H1 (cell line): ENCODE measurements at regions not wholly inside any gene's neighbourhood (a gene's known extent, or its start where the extent isn't known, plus 50 kb on each side); places are given as distances from the start of the nearest gene placed in this dataset.

Experiments
- CTCF ChIA-PET: fragments of 300-600 bp; sonication (Branson Sonifier 250); formaldehyde crosslinking; loops from one replicate; lab custom pipeline; 2021; ENCODE audit not compliant: partially characterized antibody; lab: Charles Lee
- POLR2A ChIA-PET: fragments of 300-600 bp; sonication (Branson Sonifier 250); formaldehyde crosslinking; loops from one replicate; lab custom pipeline; 2021; ENCODE audit warnings: inconsistent platforms; ENCODE audit not compliant: partially characterized antibody; lab: Charles Lee
- DNase-seq, 2 experiments: peaks; one replicate each; pipeline versions ENCODE4 v3.0.0 to v3.0.0-alpha.2; 2010 to 2022; ENCODE audit warnings: low spot score in 2 of 2, low read depth in 1 of 2, mixed read lengths in 1 of 2
- FAIRE-seq: peaks from 2 replicates; lab custom pipeline; 2011; peaks lifted over from hg19 to GRCh38; lab: Jason Lieb, UNC
- H2AFZ ChIP-seq: 2 replicates; pipeline ENCODE4 v1.8.1; 2012; ENCODE audit warnings: low read length, inconsistent platforms
- H2AK5ac ChIP-seq: 2 replicates; pipeline ENCODE4 v1.6.1; 2013; ENCODE audit warnings: low read depth, low read length
- H2BK120ac ChIP-seq: replicated peaks from 2 replicates; pipeline ENCODE3; 2013; ENCODE audit warnings: low read depth, low read length, inconsistent platforms
- H2BK12ac ChIP-seq: 2 replicates; pipeline ENCODE4 v1.6.1; 2013; ENCODE audit warnings: low read depth, low read length
- H2BK15ac ChIP-seq: 2 replicates; pipeline ENCODE4 v1.6.1; 2013; ENCODE audit warnings: low read length
- H2BK20ac ChIP-seq: 2 replicates; pipeline ENCODE4 v1.6.1; 2013; ENCODE audit warnings: low read length
- H2BK5ac ChIP-seq: 2 replicates; pipeline ENCODE4 v1.6.1; 2013; ENCODE audit warnings: low read depth, low read length
- H3K14ac ChIP-seq: 2 replicates; pipeline ENCODE4 v1.6.1; 2013; ENCODE audit warnings: inconsistent platforms; ENCODE audit not compliant: insufficient read length
- H3K18ac ChIP-seq: 2 replicates; pipeline ENCODE4 v1.6.1; 2013; ENCODE audit warnings: low read length; ENCODE audit errors: extremely low read depth
- H3K23ac ChIP-seq: 2 replicates; pipeline ENCODE4 v1.6.1; 2013; ENCODE audit warnings: inconsistent platforms; ENCODE audit not compliant: insufficient read length
- H3K23me2 ChIP-seq: 2 replicates; pipeline ENCODE4 v1.6.1; 2013; ENCODE audit warnings: low read depth, low read length
- H3K27ac ChIP-seq: 2 replicates; pipeline ENCODE4 v1.6.1; 2011; ENCODE audit warnings: low read depth, low read length, inconsistent platforms
- H3K27me3 ChIP-seq, 4 experiments: replicated peaks in 1 of 4; 1 replicate in 1 of 4; 2 replicates in 3 of 4; pipeline versions ENCODE4 v1.6.1 to v1.8.1; 2011 to 2013; ENCODE audit warnings: low read length in 3 of 4, mild to moderate bottlenecking in 3 of 4, inconsistent platforms in 2 of 4, mixed read lengths in 2 of 4, moderate library complexity in 1 of 4; ENCODE audit not compliant: control insufficient read depth in 3 of 4, insufficient read depth in 3 of 4; ENCODE audit errors: extremely low read depth in 1 of 4
- H3K36me3 ChIP-seq, 4 experiments: 2 replicates each; pipeline versions ENCODE4 v1.6.1 to v1.8.1; 2011 to 2013; ENCODE audit warnings: mild to moderate bottlenecking in 4 of 4, low read length in 3 of 4, moderate library complexity in 2 of 4, control low read depth in 1 of 4, inconsistent platforms in 1 of 4; ENCODE audit not compliant: insufficient read depth in 4 of 4, control insufficient read depth in 2 of 4
- H3K4ac ChIP-seq: replicated peaks from 2 replicates; pipeline ENCODE3; 2013; ENCODE audit warnings: low read length, low read depth, mixed read lengths, inconsistent platforms; ENCODE audit not compliant: insufficient read length
- H3K4me1 ChIP-seq, 4 experiments: replicated peaks in 1 of 4; 1 replicate in 1 of 4; 2 replicates in 3 of 4; pipeline versions ENCODE4 v1.6.1 to v1.8.1; 2011 to 2013; ENCODE audit warnings: low read length in 3 of 4, inconsistent platforms in 2 of 4, mixed read lengths in 1 of 4; ENCODE audit not compliant: insufficient read depth in 4 of 4, control insufficient read depth in 3 of 4
- H3K4me2 ChIP-seq, 2 experiments: 2 replicates each; pipeline versions ENCODE4 v1.6.1 to v1.8.1; 2011 to 2013; ENCODE audit warnings: low read depth in 2 of 2, low read length in 2 of 2, control low read depth in 1 of 2, inconsistent platforms in 1 of 2, mild to moderate bottlenecking in 1 of 2; ENCODE audit not compliant: insufficient read depth in 1 of 2
- H3K4me3 ChIP-seq, 4 experiments: fragments of 200-600, 300-600 bp in 1 of 4; sonication (generic), shearing (Covaris generic), sonication (Bioruptor Twin) in 1 of 4; 2 replicates each; pipeline versions ENCODE4 v1.5.1 to v1.8.1; 2011 to 2016; ENCODE audit warnings: low read length in 4 of 4, low read depth in 3 of 4, control low read depth in 2 of 4, inconsistent platforms in 2 of 4, mild to moderate bottlenecking in 2 of 4, mixed read lengths in 1 of 4, moderate library complexity in 1 of 4; ENCODE audit not compliant: insufficient read depth in 2 of 4; ENCODE audit errors: extremely low read depth in 1 of 4
- H3K56ac ChIP-seq: replicated peaks from 2 replicates; pipeline ENCODE3; 2013; ENCODE audit warnings: low read depth, mild to moderate bottlenecking, mixed read lengths, low read length, inconsistent platforms; ENCODE audit not compliant: insufficient read length
- H3K79me1 ChIP-seq: 2 replicates; pipeline ENCODE4 v1.6.1; 2013; ENCODE audit warnings: low read depth, low read length, control low read depth
- H3K79me2 ChIP-seq, 2 experiments: 2 replicates each; pipeline versions ENCODE4 v1.6.1 to v1.8.1; 2012 to 2013; ENCODE audit warnings: low read length in 2 of 2, mild to moderate bottlenecking in 2 of 2, inconsistent platforms in 1 of 2; ENCODE audit not compliant: insufficient read depth in 2 of 2, control insufficient read depth in 1 of 2
- H3K9ac ChIP-seq, 4 experiments: replicated peaks in 1 of 4; 1 replicate in 1 of 4; 2 replicates in 3 of 4; pipeline versions ENCODE4 v1.6.1 to v1.8.1; 2011 to 2013; ENCODE audit warnings: low read depth in 3 of 4, low read length in 3 of 4, control low read depth in 2 of 4, mild to moderate bottlenecking in 2 of 4, moderate library complexity in 2 of 4, inconsistent platforms in 1 of 4; ENCODE audit errors: extremely low read depth in 1 of 4
- H3K9me3 ChIP-seq, 2 experiments: 2 replicates each; pipeline versions ENCODE4 v1.6.1 to v1.8.1; 2012 to 2013; ENCODE audit warnings: mild to moderate bottlenecking in 2 of 2, moderate library complexity in 2 of 2, control low read depth in 1 of 2, inconsistent platforms in 1 of 2, low read depth in 1 of 2, low read length in 1 of 2, mixed read lengths in 1 of 2; ENCODE audit not compliant: insufficient read depth in 2 of 2
- H4K20me1 ChIP-seq, 2 experiments: replicated peaks in 1 of 2; 2 replicates each; pipeline versions ENCODE3 to v1.8.1; 2011 to 2013; ENCODE audit warnings: inconsistent platforms in 2 of 2, low read length in 2 of 2, mild to moderate bottlenecking in 1 of 2; ENCODE audit not compliant: insufficient read depth in 2 of 2, control insufficient read depth in 1 of 2
- H4K5ac ChIP-seq: 2 replicates; pipeline ENCODE4 v1.6.1; 2013; ENCODE audit warnings: low read length, low read depth, mixed read lengths, inconsistent platforms; ENCODE audit not compliant: insufficient read length
- H4K8ac ChIP-seq: 2 replicates; pipeline ENCODE4 v1.8.0; 2013; ENCODE audit warnings: mild to moderate bottlenecking, moderate library complexity, low read length, inconsistent platforms; ENCODE audit not compliant: insufficient read depth; ENCODE audit errors: extremely low read depth
- H4K91ac ChIP-seq: replicated peaks from 2 replicates; pipeline ENCODE3; 2013; ENCODE audit warnings: low read length, mixed read lengths, inconsistent platforms; ENCODE audit not compliant: insufficient read length
- CBX8 ChIP-seq: fragments of 300-800, 300-1000 bp; sonication (generic); IDR thresholded peaks from 2 replicates; pipeline ENCODE4 v1.7.1; 2016; ENCODE audit warnings: low read depth, low read length, borderline replicate concordance
- CHD1 ChIP-seq: IDR thresholded peaks from 2 replicates; pipeline ENCODE4 v1.6.1; 2012; ENCODE audit warnings: low read depth, low read length, improper control_type of control experiment
- CHD2 ChIP-seq: IDR thresholded peaks from 2 replicates; pipeline ENCODE4 v1.6.1; 2012; ENCODE audit warnings: low read length, improper control_type of control experiment
- E2F6 ChIP-seq: IDR thresholded peaks from 2 replicates; pipeline ENCODE4 v1.6.1; 2012; ENCODE audit warnings: inconsistent platforms
- MAX ChIP-seq: IDR thresholded peaks from 2 replicates; pipeline ENCODE4 v1.6.1; 2012; ENCODE audit warnings: inconsistent platforms
- NRF1 ChIP-seq: IDR thresholded peaks from 2 replicates; pipeline ENCODE4 v1.6.1; 2011; ENCODE audit warnings: mild to moderate bottlenecking, low read depth, low read length, improper control_type of control experiment
- TCF12 ChIP-seq: IDR thresholded peaks from 2 replicates; pipeline ENCODE4 v1.6.1; 2011; ENCODE audit warnings: low read depth, mild to moderate bottlenecking, low read length
- YY1 ChIP-seq: IDR thresholded peaks from 2 replicates; pipeline ENCODE4 v1.6.1; 2011; ENCODE audit warnings: low read depth, mild to moderate bottlenecking, low read length
- ZNF274 ChIP-seq: IDR thresholded peaks from 2 replicates; pipeline ENCODE4 v1.7.0; 2012; ENCODE audit warnings: low read length, borderline replicate concordance; ENCODE audit errors: extremely low read depth
- WGBS, 2 experiments: shearing (Covaris generic) in 1 of 2; methylation state at CpG; one replicate each; pipeline versions ENCODE4 v1.1.6 to v1.1.7; 2013 to 2015; ENCODE audit warnings: low lambda C conversion rate in 2 of 2, mixed read lengths in 2 of 2, inconsistent platforms in 1 of 2, low coverage in 1 of 2, missing lambda C conversion rate in 1 of 2; ENCODE audit not compliant: insufficient replicate concordance in 2 of 2, insufficient coverage in 1 of 2, insufficient read length in 1 of 2; ENCODE audit errors: extremely low coverage in 1 of 2, missing lambda C conversion rate in 1 of 2; 5-methylcytosine and 5-hydroxymethylcytosine counted together

- Histone ChIP-seq H2AK5ac (no peak overlapping the region), H4K5ac (no peak overlapping the region), H2BK5ac (no peak overlapping the region), H2BK20ac (no peak overlapping the region), H2BK15ac (no peak overlapping the region), H3K23ac (no peak overlapping the region), H3K23me2 (no peaks in the 10 kb centered on the region), H2BK120ac (no peak overlapping the region), H3K4me3 (no peak overlapping the region), H3K56ac (no peak overlapping the region), H4K8ac (no peak overlapping the region), H3K79me2 (no peaks in the 10 kb centered on the region), H3K9me3 (no peaks in the 10 kb centered on the region), H3K27me3 (no peaks in the 10 kb centered on the region), H3K4me2 (no peak overlapping the region), H4K20me1 (no peaks in the 10 kb centered on the region), H3K18ac (no peak overlapping the region), H2AFZ (no peak overlapping the region), H3K27ac (no peak overlapping the region), H3K14ac (no peak overlapping the region), H3K4ac (no peak overlapping the region), H3K9ac (no peak overlapping the region), H2BK12ac (no peak overlapping the region), H3K4me1 (no peaks in the 10 kb centered on the region), H3K36me3 (no peaks in the 10 kb centered on the region), H3K79me1 (no peaks in the 10 kb centered on the region), H4K91ac (no peak overlapping the region)
- DNase-seq (no peak), FAIRE-seq (no peak)
- ChIA-PET CTCF (no interaction called here), POLR2A (no interaction called here)
- TF ChIP-seq CHD1 (no peak), MAX (no peak), NRF1 (no peak), YY1 (no peak), ZNF274 (no peak), CHD2 (no peak), E2F6 (no peak), TCF12 (no peak), CBX8 (no peak)
- 92% methylated on average over 5 of the region's 5 CpGs; no CpG with 5 or more reads in 1 of the 2 experiments for WGBS, 2 experiments
Measured at GRCh38 chr10:1989090-1989489, 251.8 kb upstream of the ADARB2 start.
